ENCODE measurements at regions not wholly inside any gene's neighbourhood (a gene's known extent, or its start where the extent isn't known, plus 50 kb on each side); places are given as distances from the start of the nearest gene placed in this dataset.

DNA sequence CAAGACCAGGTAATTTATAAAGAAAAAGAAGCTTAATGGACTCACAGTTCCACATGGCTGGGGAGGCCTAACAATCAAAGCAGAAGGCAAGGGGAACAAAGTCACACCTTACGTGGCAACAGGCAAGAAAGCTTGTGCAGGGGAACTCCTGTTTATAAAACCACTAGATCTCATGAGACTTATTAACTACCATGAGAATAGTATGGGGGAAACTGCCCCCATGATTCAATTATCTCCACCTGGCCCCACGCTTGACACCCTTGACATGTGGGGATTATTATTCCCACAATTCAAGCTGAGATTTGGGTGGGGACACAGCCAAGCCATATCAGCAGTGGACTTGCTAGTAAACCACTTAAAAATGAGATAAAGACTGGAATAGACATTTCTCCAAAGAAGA lies 451.7 kb downstream of the DNAJB9 start:
- no peak for DNase-seq
- no peak overlapping the region for H3K27ac ChIP-seq (ENCODE audit: low read depth in 1 of 2, low read length in 2 of 2)
- Mint-ChIP-seq H3K9me3 (peaks cover 0 to 11% (median 6%) of the 10 kb centered on the region in 7 donors), H3K36me3 (no peaks in the 10 kb centered on the region), H3K4me3 (no peak overlapping the region), H3K27me3 (ENCODE audit: low read depth in 3 of 3) (no peaks in the 10 kb centered on the region), H3K4me1 (no peaks in the 10 kb centered on the region), H3K27ac (no peak overlapping the region)
- H3K4me1 ChIP-seq (ENCODE audit: control insufficient read depth in 1 of 2, insufficient read depth in 2 of 2, low read length in 2 of 2) = no peaks in the 10 kb centered on the region
- no peaks in the 10 kb centered on the region for H3K36me3 ChIP-seq (replicated peaks in 1 of 2; ENCODE audit: control insufficient read depth in 1 of 2, insufficient read depth in 2 of 2, low read length in 2 of 2)
- H3K9me3 ChIP-seq (replicated peaks in 1 of 2; ENCODE audit: control insufficient read depth in 1 of 2, insufficient read depth in 1 of 2, low read length in 2 of 2) = peaks cover 0 to 3% of the 10 kb centered on the region in 2 donors
- H4K20me1 ChIP-seq (ENCODE audit: insufficient read depth, low read length) = no peaks in the 10 kb centered on the region
- H3K9ac ChIP-seq (ENCODE audit: insufficient read depth, low read length, poor library complexity, severe bottlenecking) = no peak overlapping the region
- no peak overlapping the region for H3K4me3 ChIP-seq (replicated peaks in 1 of 3; ENCODE audit: low read depth in 2 of 3, low read length in 3 of 3)
- H3K27me3 ChIP-seq (ENCODE audit: control insufficient read depth in 2 of 2, insufficient read depth in 2 of 2, low read length in 2 of 2) = no peaks in the 10 kb centered on the region
- intact Hi-C loops (cut with micrococcal nuclease) = no loop called here
- H3K4me2 ChIP-seq (replicated peaks; ENCODE audit: extremely low read depth, low read length, poor library complexity, severe bottlenecking) = no peak overlapping the region
- H2AFZ ChIP-seq (ENCODE audit: insufficient read depth, low read depth, low read length, poor library complexity, severe bottlenecking) = no peak overlapping the region
- no CpG with 5 or more reads among the region's 2 CpGs for WGBS (ENCODE audit: insufficient coverage)
- TF ChIP-seq, protein P1, sequence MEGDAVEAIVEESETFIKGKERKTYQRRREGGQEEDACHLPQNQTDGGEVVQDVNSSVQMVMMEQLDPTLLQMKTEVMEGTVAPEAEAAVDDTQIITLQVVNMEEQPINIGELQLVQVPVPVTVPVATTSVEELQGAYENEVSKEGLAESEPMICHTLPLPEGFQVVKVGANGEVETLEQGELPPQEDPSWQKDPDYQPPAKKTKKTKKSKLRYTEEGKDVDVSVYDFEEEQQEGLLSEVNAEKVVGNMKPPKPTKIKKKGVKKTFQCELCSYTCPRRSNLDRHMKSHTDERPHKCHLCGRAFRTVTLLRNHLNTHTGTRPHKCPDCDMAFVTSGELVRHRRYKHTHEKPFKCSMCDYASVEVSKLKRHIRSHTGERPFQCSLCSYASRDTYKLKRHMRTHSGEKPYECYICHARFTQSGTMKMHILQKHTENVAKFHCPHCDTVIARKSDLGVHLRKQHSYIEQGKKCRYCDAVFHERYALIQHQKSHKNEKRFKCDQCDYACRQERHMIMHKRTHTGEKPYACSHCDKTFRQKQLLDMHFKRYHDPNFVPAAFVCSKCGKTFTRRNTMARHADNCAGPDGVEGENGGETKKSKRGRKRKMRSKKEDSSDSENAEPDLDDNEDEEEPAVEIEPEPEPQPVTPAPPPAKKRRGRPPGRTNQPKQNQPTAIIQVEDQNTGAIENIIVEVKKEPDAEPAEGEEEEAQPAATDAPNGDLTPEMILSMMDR (IDR thresholded peaks at IDR 0.05) = no peak
- H3K79me2 ChIP-seq (ENCODE audit: insufficient read depth, low read length) = no peaks in the 10 kb centered on the region

DNA sequence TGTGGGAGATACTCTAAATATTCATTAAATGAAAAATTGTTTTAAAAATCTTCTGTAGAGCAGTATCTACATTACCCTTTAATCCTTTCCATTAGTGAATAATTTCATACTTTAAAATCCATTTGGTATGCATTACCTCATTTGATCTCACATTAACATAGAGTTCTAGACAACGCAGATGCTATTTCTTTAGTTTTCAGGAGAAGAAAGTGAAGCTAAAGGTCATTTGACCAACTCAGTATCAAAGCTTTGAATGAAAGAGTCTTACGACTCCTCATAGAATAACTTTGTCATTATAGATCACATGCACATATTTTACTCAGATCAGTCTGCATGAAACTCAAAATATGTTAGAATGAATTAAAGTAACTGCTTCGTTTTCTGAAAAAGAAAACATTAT lies 460.2 kb downstream of the DNAJB9 start:
- no peaks in the 10 kb centered on the region for H3K27me3 ChIP-seq (ENCODE audit: control insufficient read depth in 2 of 2, insufficient read depth in 2 of 2, low read length in 2 of 2)
- H3K4me3 ChIP-seq (replicated peaks in 1 of 3; ENCODE audit: low read depth in 2 of 3, low read length in 3 of 3) = no peak overlapping the region
- TF ChIP-seq, protein P1 (IDR thresholded peaks at IDR 0.05) = no peak
- Mint-ChIP-seq H3K27ac (no peak overlapping the region), H3K9me3 (peaks cover 4 to 10% (median 4%) of the 10 kb centered on the region in 7 donors), H3K4me3 (no peak overlapping the region), H3K27me3 (ENCODE audit: low read depth in 3 of 3) (no peaks in the 10 kb centered on the region), H3K36me3 (no peaks in the 10 kb centered on the region), H3K4me1 (no peaks in the 10 kb centered on the region)
- no peaks in the 10 kb centered on the region for H3K79me2 ChIP-seq (ENCODE audit: insufficient read depth, low read length)
- no peak overlapping the region for H3K9ac ChIP-seq (ENCODE audit: insufficient read depth, low read length, poor library complexity, severe bottlenecking)
- no peak overlapping the region for H3K27ac ChIP-seq (ENCODE audit: low read depth in 1 of 2, low read length in 2 of 2)
- intact Hi-C loops (cut with micrococcal nuclease) = no loop called here
- H4K20me1 ChIP-seq (ENCODE audit: insufficient read depth, low read length) = no peaks in the 10 kb centered on the region
- no peak overlapping the region for H3K4me2 ChIP-seq (replicated peaks; ENCODE audit: extremely low read depth, low read length, poor library complexity, severe bottlenecking)
- no CpG with 5 or more reads among the region's 3 CpGs for WGBS (ENCODE audit: insufficient coverage)
- no peak for DNase-seq
- no peaks in the 10 kb centered on the region for H3K36me3 ChIP-seq (replicated peaks in 1 of 2; ENCODE audit: control insufficient read depth in 1 of 2, insufficient read depth in 2 of 2, low read length in 2 of 2)
- H3K9me3 ChIP-seq (replicated peaks in 1 of 2; ENCODE audit: control insufficient read depth in 1 of 2, insufficient read depth in 1 of 2, low read length in 2 of 2) = peaks cover 0 to 4% of the 10 kb centered on the region in 2 donors
- H2AFZ ChIP-seq (ENCODE audit: insufficient read depth, low read depth, low read length, poor library complexity, severe bottlenecking) = no peak overlapping the region
- H3K4me1 ChIP-seq (ENCODE audit: control insufficient read depth in 1 of 2, insufficient read depth in 2 of 2, low read length in 2 of 2) = no peaks in the 10 kb centered on the region
